Activated CD4-positive, alpha-beta T cell treated with anti-CD3 and anti-CD28 coated beads, Interleukin-2, amount 10 ng/mL, durations not matched to agents 7 days and 5 days (primary cell): ENCODE measurements at regions not wholly inside any gene's neighbourhood (a gene's known extent, or its start where the extent isn't known, plus 50 kb on each side); places are given as distances from the start of the nearest gene placed in this dataset.

Source experiments
- CTCF ChIA-PET: fragments of 350-600 bp; sonication (Branson Sonifier 250); formaldehyde crosslinking; loops from one replicate; lab custom pipeline; 2021; ENCODE audit warnings: antibody characterized with exemption; lab: Charles Lee
- POLR2A ChIA-PET: fragments of 350-600 bp; sonication (Branson Sonifier 250); formaldehyde crosslinking; loops from one replicate; lab custom pipeline; 2021; ENCODE audit warnings: antibody characterized with exemption; lab: Charles Lee
- DNase-seq: peaks from one replicate; pipeline ENCODE4 v3.0.0-alpha.2; 2020
- H3K27ac Mint-ChIP-seq: one replicate; pipeline ENCODE4 v1.8.0; 2021; ENCODE audit warnings: mild to moderate bottlenecking, moderate library complexity, mixed read lengths
- H3K27me3 Mint-ChIP-seq: one replicate; pipeline ENCODE4 v1.8.0; 2021; ENCODE audit warnings: mixed read lengths
- H3K36me3 Mint-ChIP-seq: one replicate; pipeline ENCODE4 v1.8.0; 2021; ENCODE audit warnings: low read depth, mixed read lengths
- H3K4me1 Mint-ChIP-seq: one replicate; pipeline ENCODE4 v1.8.0; 2021; ENCODE audit warnings: mixed read lengths
- H3K4me3 Mint-ChIP-seq: one replicate; pipeline ENCODE4 v1.8.0; 2021; ENCODE audit warnings: mild to moderate bottlenecking, moderate library complexity, mixed read lengths
- H3K9me3 Mint-ChIP-seq: one replicate; pipeline ENCODE4 v1.8.0; 2021; ENCODE audit warnings: mixed read lengths

GRCh38 chr16:17590711-17591654 lies 120.2 kb upstream of the XYLT1 start:
- DNase-seq: peak; percentile 44
- no peaks in the 10 kb centered on the region for H3K9me3 Mint-ChIP-seq
- H3K4me1 Mint-ChIP-seq: peaks cover 7% of the 10 kb centered on the region
- CTCF ChIA-PET: interaction anchor here (2.7 kb wide), 1 partner anchor 11 kb away, joined by 14 read pairs; no protein-coding TSS in a partner anchor
- POLR2A ChIA-PET: no interaction called here
- no peaks in the 10 kb centered on the region for H3K36me3 Mint-ChIP-seq
- peak overlapping the region; percentile 11 for H3K4me3 Mint-ChIP-seq
- peak overlapping the region; percentile 81 for H3K27ac Mint-ChIP-seq
- peaks cover 4% of the 10 kb centered on the region for H3K27me3 Mint-ChIP-seq

GRCh38 chr16:17589898-17590297 lies 119.1 kb upstream of the XYLT1 start:
- Mint-ChIP-seq H3K36me3 (no peaks in the 10 kb centered on the region), H3K4me1 (peaks cover 7% of the 10 kb centered on the region), H3K9me3 (peaks cover 9% of the 10 kb centered on the region), H3K27ac (peak overlapping the region; percentile 58), H3K4me3 (no peak overlapping the region), H3K27me3 (peaks cover 4% of the 10 kb centered on the region)
- POLR2A ChIA-PET: no interaction called here
- CTCF ChIA-PET: interaction anchor here (0.9 to 2.7 kb wide), 2 partner anchors 10 to 15 kb away, joined by 4 to 14 read pairs; no protein-coding TSS in a partner anchor
- no peak for DNase-seq

GRCh38 chr16:17585449-17586074 lies 114.8 kb upstream of the XYLT1 start:
- Mint-ChIP-seq H3K27ac (no peak overlapping the region), H3K36me3 (no peaks in the 10 kb centered on the region), H3K27me3 (peaks cover 18% of the 10 kb centered on the region), H3K9me3 (peaks cover 11% of the 10 kb centered on the region), H3K4me3 (no peak overlapping the region), H3K4me1 (no peaks in the 10 kb centered on the region)
- POLR2A ChIA-PET: no interaction called here
- CTCF ChIA-PET: interaction anchor here (1.0 kb wide), 1 partner anchor 10 kb away, joined by 5 read pairs; no protein-coding TSS in a partner anchor
- no peak for DNase-seq

- H3K27ac Mint-ChIP-seq: no peak overlapping the region
- POLR2A ChIA-PET: no interaction called here
These were observed 108.5 kb upstream of the XYLT1 start for GRCh38 chr16:17578981-17579874.

GRCh38 chr16:17574256-17574655 lies 103.5 kb upstream of the XYLT1 start:
- ChIA-PET CTCF (interaction anchor here (1.0 to 1.7 kb wide), 2 partner anchors 11 to 30 kb away, joined by 3 to 5 read pairs; no protein-coding TSS in a partner anchor), POLR2A (no interaction called here)
- H3K36me3 Mint-ChIP-seq: no peaks in the 10 kb centered on the region

More at GRCh38 chr16:17578981-17579874, 108.5 kb upstream of the XYLT1 start:
- Mint-ChIP-seq H3K4me1 (peaks cover 3% of the 10 kb centered on the region), H3K36me3 (no peaks in the 10 kb centered on the region), H3K9me3 (peaks cover 1% of the 10 kb centered on the region), H3K27me3 (peaks cover 15% of the 10 kb centered on the region), H3K4me3 (no peak overlapping the region)
- DNase-seq: peak; percentile 73
- CTCF ChIA-PET: interaction anchor here (0.6 to 3.6 kb wide), 15 partner anchors 8 to 716 kb away, joined by 3 to 14 read pairs (median 3); no protein-coding TSS in a partner anchor

GRCh38 chr16:17572145-17572544 lies 101.4 kb upstream of the XYLT1 start:
- POLR2A ChIA-PET: no interaction called here
- DNase-seq: no peak
- no peak overlapping the region for H3K4me3 Mint-ChIP-seq
- no peaks in the 10 kb centered on the region for H3K36me3 Mint-ChIP-seq
- no peaks in the 10 kb centered on the region for H3K9me3 Mint-ChIP-seq
- no peaks in the 10 kb centered on the region for H3K4me1 Mint-ChIP-seq
- CTCF ChIA-PET: interaction anchor here (1.6 kb wide), 1 partner anchor 98 kb away, joined by 3 read pairs; no protein-coding TSS in a partner anchor
- H3K27me3 Mint-ChIP-seq: no peaks in the 10 kb centered on the region
- no peak overlapping the region for H3K27ac Mint-ChIP-seq

More at GRCh38 chr16:17574256-17574655, 103.5 kb upstream of the XYLT1 start:
- no peak overlapping the region for H3K27ac Mint-ChIP-seq
- DNase-seq: no peak
- no peaks in the 10 kb centered on the region for H3K9me3 Mint-ChIP-seq
- H3K27me3 Mint-ChIP-seq: peaks cover 2% of the 10 kb centered on the region
- no peak overlapping the region for H3K4me3 Mint-ChIP-seq
- H3K4me1 Mint-ChIP-seq: peaks cover 1% of the 10 kb centered on the region

GRCh38 chr16:17571499-17572093 lies 100.8 kb upstream of the XYLT1 start:
- Mint-ChIP-seq H3K27ac (no peak overlapping the region), H3K9me3 (no peaks in the 10 kb centered on the region), H3K4me3 (no peak overlapping the region), H3K36me3 (no peaks in the 10 kb centered on the region), H3K4me1 (no peaks in the 10 kb centered on the region), H3K27me3 (no peaks in the 10 kb centered on the region)
- CTCF ChIA-PET: no interaction called here
- DNase-seq: no peak
- POLR2A ChIA-PET: no interaction called here

GRCh38 chr16:17568239-17568638 lies 97.5 kb upstream of the XYLT1 start:
- no peaks in the 10 kb centered on the region for H3K4me1 Mint-ChIP-seq
- no peaks in the 10 kb centered on the region for H3K36me3 Mint-ChIP-seq
- POLR2A ChIA-PET: no interaction called here
- H3K27ac Mint-ChIP-seq: no peak overlapping the region
- H3K27me3 Mint-ChIP-seq: peaks cover 2% of the 10 kb centered on the region
- DNase-seq: no peak
- H3K4me3 Mint-ChIP-seq: no peak overlapping the region
- no peaks in the 10 kb centered on the region for H3K9me3 Mint-ChIP-seq
- CTCF ChIA-PET: no interaction called here

- H3K36me3 Mint-ChIP-seq: no peaks in the 10 kb centered on the region
- DNase-seq: no peak
These were observed 96.7 kb upstream of the XYLT1 start for GRCh38 chr16:17567455-17567854.

GRCh38 chr16:17566656-17567450 lies 96.1 kb upstream of the XYLT1 start:
- no peak overlapping the region for H3K27ac Mint-ChIP-seq
- H3K9me3 Mint-ChIP-seq: no peaks in the 10 kb centered on the region
- no peak overlapping the region for H3K4me3 Mint-ChIP-seq
- no peaks in the 10 kb centered on the region for H3K36me3 Mint-ChIP-seq
- ChIA-PET CTCF (no interaction called here), POLR2A (no interaction called here)
- no peaks in the 10 kb centered on the region for H3K4me1 Mint-ChIP-seq
- H3K27me3 Mint-ChIP-seq: peaks cover 2% of the 10 kb centered on the region
- no peak for DNase-seq

More at GRCh38 chr16:17567455-17567854, 96.7 kb upstream of the XYLT1 start:
- Mint-ChIP-seq H3K4me3 (no peak overlapping the region), H3K27ac (no peak overlapping the region), H3K4me1 (no peaks in the 10 kb centered on the region), H3K27me3 (peaks cover 2% of the 10 kb centered on the region), H3K9me3 (no peaks in the 10 kb centered on the region)
- CTCF ChIA-PET: no interaction called here
- POLR2A ChIA-PET: no interaction called here

- ChIA-PET POLR2A (no interaction called here), CTCF (no interaction called here)
- no peak overlapping the region for H3K4me3 Mint-ChIP-seq
- H3K27me3 Mint-ChIP-seq: peaks cover 2% of the 10 kb centered on the region
- DNase-seq: no peak
- no peaks in the 10 kb centered on the region for H3K9me3 Mint-ChIP-seq
- no peaks in the 10 kb centered on the region for H3K36me3 Mint-ChIP-seq
- no peak overlapping the region for H3K27ac Mint-ChIP-seq
- H3K4me1 Mint-ChIP-seq: no peaks in the 10 kb centered on the region
These were observed 95.3 kb upstream of the XYLT1 start for GRCh38 chr16:17566075-17566474.
